Ascending aorta (tissue), 2 donors: ENCODE measurements at regions not wholly inside any gene's neighbourhood (a gene's known extent, or its start where the extent isn't known, plus 50 kb on each side); places are given as distances from the start of the nearest gene placed in this dataset.

Experiments
- DNase-seq, 2 donors: peaks; one replicate each; pipeline ENCODE4 v3.0.0-alpha.2; 2019; ENCODE audit warnings: low spot score in 2 of 2
- H3K27ac ChIP-seq, 2 donors: fragments of 200-600 bp; sonication (generic); one replicate each; pipeline ENCODE4 v1.5.1; 2016 to 2017; ENCODE audit warnings: mild to moderate bottlenecking in 1 of 2
- H3K27me3 ChIP-seq: fragments of 200-600 bp; sonication (generic); one replicate; pipeline ENCODE4 v1.5.1; 2017
- H3K36me3 ChIP-seq, 2 donors: fragments of 200-600 bp; sonication (generic); one replicate each; pipeline ENCODE4 v1.5.1; 2016
- H3K4me1 ChIP-seq, 2 donors: fragments of 200-600 bp; sonication (generic); one replicate each; pipeline ENCODE4 v1.5.1; 2016 to 2017; ENCODE audit warnings: mild to moderate bottlenecking in 1 of 2
- H3K4me3 ChIP-seq, 2 donors: fragments of 200-600 bp; sonication (generic); one replicate each; pipeline ENCODE4 v1.5.1; 2016 to 2017; ENCODE audit warnings: mild to moderate bottlenecking in 1 of 2
- H3K9me3 ChIP-seq, 2 donors: fragments of 200-600 bp; sonication (generic); one replicate each; pipeline ENCODE4 v1.5.1; 2016
- CTCF ChIP-seq, 3 experiments: fragments of 200-600 bp in 2 of 3; fragments of 450-650 bp in 1 of 3; sonication (generic) in 2 of 3; IDR thresholded peaks; one replicate each; pipeline ENCODE4 v1.5.1; 2016 to 2019; ENCODE audit warnings: antibody characterized with exemption in 3 of 3, mild to moderate bottlenecking in 1 of 3, moderate library complexity in 1 of 3
- intact Hi-C: fragments of 100-400 bp; cut with DNase I; formaldehyde crosslinking; loops from one replicate; pipeline ENCODE4 v1.15.1; 2023

GRCh38 chr9:126147936-126148870, 178.4 kb upstream of the MVB12B start:
- no peak overlapping the region for H3K27ac ChIP-seq
- H3K4me3 ChIP-seq, result no peak overlapping the region
- no peaks in the 10 kb centered on the region for H3K4me1 ChIP-seq
- no peak for DNase-seq
- TF ChIP-seq CTCF (IDR thresholded peaks at IDR 0.05), result no peak
- no peaks in the 10 kb centered on the region for H3K36me3 ChIP-seq
- no peaks in the 10 kb centered on the region for H3K9me3 ChIP-seq
- no peaks in the 10 kb centered on the region for H3K27me3 ChIP-seq
- intact Hi-C loops, result no loop called here

- H3K27me3 ChIP-seq, result no peaks in the 10 kb centered on the region
- no peaks in the 10 kb centered on the region for H3K4me1 ChIP-seq
- DNase-seq, result no peak
- H3K36me3 ChIP-seq, result no peaks in the 10 kb centered on the region
- no peak overlapping the region for H3K4me3 ChIP-seq
- no peak for TF ChIP-seq CTCF (IDR thresholded peaks at IDR 0.05)
- no peak overlapping the region for H3K27ac ChIP-seq
- H3K9me3 ChIP-seq, result no peaks in the 10 kb centered on the region
- intact Hi-C loops, result no loop called here
Measured at GRCh38 chr9:126148994-126149393, 177.6 kb upstream of the MVB12B start.

- DNase-seq, result no peak
- Histone ChIP-seq H3K9me3 (no peaks in the 10 kb centered on the region), H3K27ac (no peak overlapping the region), H3K4me1 (no peaks in the 10 kb centered on the region), H3K36me3 (no peaks in the 10 kb centered on the region), H3K4me3 (no peak overlapping the region), H3K27me3 (no peaks in the 10 kb centered on the region)
- TF ChIP-seq CTCF (IDR thresholded peaks at IDR 0.05), result no peak
- intact Hi-C loops, result no loop called here
Measured at GRCh38 chr9:126149661-126150060, 177.0 kb upstream of the MVB12B start.

GRCh38 chr9:126150411-126151030, 176.1 kb upstream of the MVB12B start:
- no peak for TF ChIP-seq CTCF (IDR thresholded peaks at IDR 0.05)
- Histone ChIP-seq H3K4me1 (no peaks in the 10 kb centered on the region), H3K36me3 (no peaks in the 10 kb centered on the region), H3K27me3 (no peaks in the 10 kb centered on the region), H3K9me3 (no peaks in the 10 kb centered on the region), H3K4me3 (no peak overlapping the region), H3K27ac (no peak overlapping the region)
- DNase-seq, result no peak
- intact Hi-C loops, result no loop called here

- H3K4me1 ChIP-seq, result no peaks in the 10 kb centered on the region
- no peak overlapping the region for H3K4me3 ChIP-seq
- DNase-seq, result no peak
- no peak overlapping the region for H3K27ac ChIP-seq
- H3K9me3 ChIP-seq, result no peaks in the 10 kb centered on the region
- H3K27me3 ChIP-seq, result no peaks in the 10 kb centered on the region
- no peak for TF ChIP-seq CTCF (IDR thresholded peaks at IDR 0.05)
- intact Hi-C loops, result no loop called here
- H3K36me3 ChIP-seq, result no peaks in the 10 kb centered on the region
Measured at GRCh38 chr9:126151031-126151685, 175.5 kb upstream of the MVB12B start.
